Suprapubic skin (tissue), 3 donors: ENCODE measurements at regions not wholly inside any gene's neighbourhood (a gene's known extent, or its start where the extent isn't known, plus 50 kb on each side); places are given as distances from the start of the nearest gene placed in this dataset.

Experiments
- EP300 ChIP-seq: sonication (generic); formaldehyde crosslinking; IDR thresholded peaks from one replicate; pipeline ENCODE4 v1.6.1; 2017; ENCODE audit warnings: antibody characterized with exemption
- POLR2A ChIP-seq, 2 donors: fragments of 450-650 bp; IDR thresholded peaks; one replicate each; pipeline ENCODE4 v1.6.1; 2017; ENCODE audit warnings: antibody characterized with exemption in 2 of 2, mild to moderate bottlenecking in 2 of 2, moderate library complexity in 2 of 2
- TF ChIP-seq, protein P1 (sequence below), 2 donors: fragments of 200-600 bp in 1 of 2; fragments of 450-650 bp in 1 of 2; sonication (generic) in 1 of 2; IDR thresholded peaks; one replicate each; pipeline ENCODE4 v1.5.1; 2016 to 2019; ENCODE audit warnings: antibody characterized with exemption in 2 of 2, mild to moderate bottlenecking in 1 of 2, moderate library complexity in 1 of 2

GRCh38 chr1:73907051-73907450 lies 290.9 kb downstream of the LRRIQ3 start:
- TF ChIP-seq POLR2A (IDR thresholded peaks at IDR 0.05) (no peak), EP300 (no peak)
- TF ChIP-seq, protein P1, sequence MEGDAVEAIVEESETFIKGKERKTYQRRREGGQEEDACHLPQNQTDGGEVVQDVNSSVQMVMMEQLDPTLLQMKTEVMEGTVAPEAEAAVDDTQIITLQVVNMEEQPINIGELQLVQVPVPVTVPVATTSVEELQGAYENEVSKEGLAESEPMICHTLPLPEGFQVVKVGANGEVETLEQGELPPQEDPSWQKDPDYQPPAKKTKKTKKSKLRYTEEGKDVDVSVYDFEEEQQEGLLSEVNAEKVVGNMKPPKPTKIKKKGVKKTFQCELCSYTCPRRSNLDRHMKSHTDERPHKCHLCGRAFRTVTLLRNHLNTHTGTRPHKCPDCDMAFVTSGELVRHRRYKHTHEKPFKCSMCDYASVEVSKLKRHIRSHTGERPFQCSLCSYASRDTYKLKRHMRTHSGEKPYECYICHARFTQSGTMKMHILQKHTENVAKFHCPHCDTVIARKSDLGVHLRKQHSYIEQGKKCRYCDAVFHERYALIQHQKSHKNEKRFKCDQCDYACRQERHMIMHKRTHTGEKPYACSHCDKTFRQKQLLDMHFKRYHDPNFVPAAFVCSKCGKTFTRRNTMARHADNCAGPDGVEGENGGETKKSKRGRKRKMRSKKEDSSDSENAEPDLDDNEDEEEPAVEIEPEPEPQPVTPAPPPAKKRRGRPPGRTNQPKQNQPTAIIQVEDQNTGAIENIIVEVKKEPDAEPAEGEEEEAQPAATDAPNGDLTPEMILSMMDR (IDR thresholded peaks at IDR 0.05), result no peak
